Right lobe of liver (tissue), 4 donors: ENCODE measurements at regions not wholly inside any gene's neighbourhood (a gene's known extent, or its start where the extent isn't known, plus 50 kb on each side); places are given as distances from the start of the nearest gene placed in this dataset.

Experiments used
- POLR2A ChIP-seq: fragments of 450-650 bp; IDR thresholded peaks from one replicate; pipeline ENCODE4 v1.6.1; 2017; ENCODE audit warnings: antibody characterized with exemption, mild to moderate bottlenecking
- TF ChIP-seq, protein P1 (sequence below), 4 donors: fragments of 200-600 bp in 3 of 4; fragments of 450-650 bp in 1 of 4; IDR thresholded peaks; one replicate each; pipeline versions ENCODE4 v1.5.1 to v1.8.0; 2016 to 2022; ENCODE audit warnings: antibody characterized with exemption in 4 of 4, mild to moderate bottlenecking in 2 of 4
- donor health status: DM: no; HTN: no; CAD: no.
- donor health status: DM: no; HTN: no; CAD: no.
- donor health status: DM: no; HTN: yes; CAD: no.

- TF ChIP-seq, protein P1, sequence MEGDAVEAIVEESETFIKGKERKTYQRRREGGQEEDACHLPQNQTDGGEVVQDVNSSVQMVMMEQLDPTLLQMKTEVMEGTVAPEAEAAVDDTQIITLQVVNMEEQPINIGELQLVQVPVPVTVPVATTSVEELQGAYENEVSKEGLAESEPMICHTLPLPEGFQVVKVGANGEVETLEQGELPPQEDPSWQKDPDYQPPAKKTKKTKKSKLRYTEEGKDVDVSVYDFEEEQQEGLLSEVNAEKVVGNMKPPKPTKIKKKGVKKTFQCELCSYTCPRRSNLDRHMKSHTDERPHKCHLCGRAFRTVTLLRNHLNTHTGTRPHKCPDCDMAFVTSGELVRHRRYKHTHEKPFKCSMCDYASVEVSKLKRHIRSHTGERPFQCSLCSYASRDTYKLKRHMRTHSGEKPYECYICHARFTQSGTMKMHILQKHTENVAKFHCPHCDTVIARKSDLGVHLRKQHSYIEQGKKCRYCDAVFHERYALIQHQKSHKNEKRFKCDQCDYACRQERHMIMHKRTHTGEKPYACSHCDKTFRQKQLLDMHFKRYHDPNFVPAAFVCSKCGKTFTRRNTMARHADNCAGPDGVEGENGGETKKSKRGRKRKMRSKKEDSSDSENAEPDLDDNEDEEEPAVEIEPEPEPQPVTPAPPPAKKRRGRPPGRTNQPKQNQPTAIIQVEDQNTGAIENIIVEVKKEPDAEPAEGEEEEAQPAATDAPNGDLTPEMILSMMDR (IDR thresholded peaks at IDR 0.05) = no peak
- TF ChIP-seq POLR2A = no peak
Measured at GRCh38 chr3:6571448-6571847, 289.5 kb upstream of the GRM7 start.
